ENCODE measurements at regions not wholly inside any gene's neighbourhood (a gene's known extent, or its start where the extent isn't known, plus 50 kb on each side); places are given as distances from the start of the nearest gene placed in this dataset.

GRCh38 chr14:42848652-42849051 is 1242.0 kb downstream of the LRFN5 start:
- Histone ChIP-seq H3K36me3 (replicated peaks in 1 of 2; ENCODE audit: control insufficient read depth in 1 of 2, insufficient read depth in 2 of 2, low read length in 1 of 2) (no peaks in the 10 kb centered on the region), H4K20me1 (ENCODE audit: insufficient read depth) (no peaks in the 10 kb centered on the region), H3K9me3 (no peaks in the 10 kb centered on the region), H3K4me1 (ENCODE audit: control insufficient read depth in 1 of 2, insufficient read depth in 2 of 2, low read depth in 1 of 2, low read length in 1 of 2) (no peaks in the 10 kb centered on the region), H3K4me2 (no peak overlapping the region), H2AFZ (ENCODE audit: low read depth) (no peak overlapping the region), H3K9ac (no peak overlapping the region), H3K4me3 (ENCODE audit: low read depth in 2 of 2, low read length in 1 of 2) (no peak overlapping the region), H3K27me3 (ENCODE audit: insufficient read depth) (no peaks in the 10 kb centered on the region), H3K27ac (ENCODE audit: low read depth in 2 of 2, low read length in 1 of 2) (no peak overlapping the region), H3K9me2 (no peaks in the 10 kb centered on the region), H3K79me2 (ENCODE audit: insufficient read depth) (no peaks in the 10 kb centered on the region), H3F3A (replicated peaks; ENCODE audit: insufficient read depth) (no peaks in the 10 kb centered on the region)
- no peak for DNase-seq
- 10% methylated on average over 1 of the region's 1 CpG for WGBS (ENCODE audit: low lambda C conversion rate)
- TF ChIP-seq GATA2 (CRISPR knock-in tag; IDR thresholded peaks at IDR 0.05) (no peak), CTCF (IDR thresholded peaks at IDR 0.05) (no peak), RFX5 (IDR thresholded peaks at IDR 0.05; ENCODE audit: low read length) (no peak), FOSL2 (IDR thresholded peaks at IDR 0.05; ENCODE audit: borderline replicate concordance, low read depth) (no peak)
- ChIA-PET POLR2A (no interaction called here), CTCF (no interaction called here)

- Histone ChIP-seq H3K4me3 (ENCODE audit: low read depth in 2 of 2, low read length in 1 of 2) (no peak overlapping the region), H3F3A (replicated peaks; ENCODE audit: insufficient read depth) (no peaks in the 10 kb centered on the region), H3K9me3 (no peaks in the 10 kb centered on the region), H3K79me2 (ENCODE audit: insufficient read depth) (no peaks in the 10 kb centered on the region), H3K36me3 (replicated peaks in 1 of 2; ENCODE audit: control insufficient read depth in 1 of 2, insufficient read depth in 2 of 2, low read length in 1 of 2) (no peaks in the 10 kb centered on the region), H3K4me1 (ENCODE audit: control insufficient read depth in 1 of 2, insufficient read depth in 2 of 2, low read depth in 1 of 2, low read length in 1 of 2) (no peaks in the 10 kb centered on the region), H3K27me3 (ENCODE audit: insufficient read depth) (no peaks in the 10 kb centered on the region), H3K4me2 (no peak overlapping the region), H2AFZ (ENCODE audit: low read depth) (no peak overlapping the region), H3K9me2 (no peaks in the 10 kb centered on the region), H3K9ac (no peak overlapping the region), H4K20me1 (ENCODE audit: insufficient read depth) (no peaks in the 10 kb centered on the region), H3K27ac (ENCODE audit: low read depth in 2 of 2, low read length in 1 of 2) (no peak overlapping the region)
- no peak for DNase-seq
- CTCF ChIA-PET = no interaction called here
- POLR2A ChIA-PET = no interaction called here
- no peak for TF ChIP-seq RFX5 (IDR thresholded peaks at IDR 0.05; ENCODE audit: low read length)
- no peak for TF ChIP-seq IRF3 (IDR thresholded peaks at IDR 0.05; ENCODE audit: low read depth, low read length)
- TF ChIP-seq MAX (IDR thresholded peaks at IDR 0.05; ENCODE audit: low read depth) = no peak
- TF ChIP-seq NRF1 (IDR thresholded peaks at IDR 0.05; ENCODE audit: low read depth, low read length) = no peak
- no peak for TF ChIP-seq RAD21 (IDR thresholded peaks at IDR 0.05; ENCODE audit: low read length)
- no peak for TF ChIP-seq RCOR1 (IDR thresholded peaks at IDR 0.05; ENCODE audit: low read length)
- TF ChIP-seq CHD2 (IDR thresholded peaks at IDR 0.05; ENCODE audit: low read length, partially characterized antibody) = no peak
- no peak for TF ChIP-seq ZBTB33 (IDR thresholded peaks at IDR 0.05; ENCODE audit: borderline replicate concordance, low read depth)
- TF ChIP-seq CTCF (IDR thresholded peaks at IDR 0.05) = no peak
- no peak for TF ChIP-seq RXRA (IDR thresholded peaks at IDR 0.05; ENCODE audit: borderline replicate concordance, low read depth)
- no peak for TF ChIP-seq USF2 (IDR thresholded peaks at IDR 0.05; ENCODE audit: borderline replicate concordance, low read depth, low read length)
These were observed 1208.1 kb downstream of the LRFN5 start for GRCh38 chr14:42814817-42815216.

All from SK-N-SH (cell line).